Superior temporal gyrus (tissue), 1 donor: ENCODE measurements at regions not wholly inside any gene's neighbourhood (a gene's known extent, or its start where the extent isn't known, plus 50 kb on each side); places are given as distances from the start of the nearest gene placed in this dataset.

ENCODE experiments used
- DNase-seq: peaks from one replicate; pipeline ENCODE4 v3.0.0-alpha.2; 2016; ENCODE audit errors: extremely low spot score

GRCh38 chr1:194341587-194341986 is 1155.2 kb upstream of the B3GALT2 start:
- DNase-seq: no peak

- DNase-seq: no peak
These were observed 1153.1 kb upstream of the B3GALT2 start for GRCh38 chr1:194339471-194339870.

GRCh38 chr1:194338241-194338948 is 1152.0 kb upstream of the B3GALT2 start:
- no peak for DNase-seq

GRCh38 chr1:194333240-194333639 is 1146.8 kb upstream of the B3GALT2 start:
- no peak for DNase-seq

GRCh38 chr1:194331758-194332157 is 1145.3 kb upstream of the B3GALT2 start:
- no peak for DNase-seq

- no peak for DNase-seq
These were observed 1136.3 kb upstream of the B3GALT2 start for GRCh38 chr1:194322751-194323150.

- no peak for DNase-seq
These were observed 1132.4 kb upstream of the B3GALT2 start for GRCh38 chr1:194318790-194319280.

- DNase-seq: no peak
These were observed 1123.3 kb upstream of the B3GALT2 start for GRCh38 chr1:194309697-194310096.

- no peak for DNase-seq
These were observed 1122.9 kb upstream of the B3GALT2 start for GRCh38 chr1:194309269-194309668.

- DNase-seq: peak; percentile 40
These were observed 1114.4 kb upstream of the B3GALT2 start for GRCh38 chr1:194300776-194301175.

GRCh38 chr1:194300340-194300739 is 1113.9 kb upstream of the B3GALT2 start:
- DNase-seq: no peak

GRCh38 chr1:194298007-194298598 is 1111.7 kb upstream of the B3GALT2 start:
- DNase-seq: no peak

- DNase-seq: no peak
These were observed 1110.7 kb upstream of the B3GALT2 start for GRCh38 chr1:194297094-194297493.

- no peak for DNase-seq
These were observed 1109.8 kb upstream of the B3GALT2 start for GRCh38 chr1:194296201-194296600.

GRCh38 chr1:194295685-194296084 is 1109.3 kb upstream of the B3GALT2 start:
- DNase-seq: no peak

- peak; percentile 28 for DNase-seq
These were observed 1107.5 kb upstream of the B3GALT2 start for GRCh38 chr1:194293851-194294405.

GRCh38 chr1:194292966-194293365 is 1106.6 kb upstream of the B3GALT2 start:
- no peak for DNase-seq

GRCh38 chr1:194289569-194290266 is 1103.3 kb upstream of the B3GALT2 start:
- DNase-seq: no peak

- no peak for DNase-seq
These were observed 1101.8 kb upstream of the B3GALT2 start for GRCh38 chr1:194288238-194288637.

GRCh38 chr1:194281376-194281775 is 1095.0 kb upstream of the B3GALT2 start:
- DNase-seq: no peak

GRCh38 chr1:194280463-194280862 is 1094.0 kb upstream of the B3GALT2 start:
- no peak for DNase-seq

GRCh38 chr1:194279975-194280374 is 1093.6 kb upstream of the B3GALT2 start:
- DNase-seq: no peak
